ENCODE measurements at regions not wholly inside any gene's neighbourhood (a gene's known extent, or its start where the extent isn't known, plus 50 kb on each side); places are given as distances from the start of the nearest gene placed in this dataset.

- TF ChIP-seq POLR2A (IDR thresholded peaks at IDR 0.05; ENCODE audit: low read length) (no peak), GATA1 (IDR thresholded peaks at IDR 0.05; ENCODE audit: low read depth, low read length) (no peak)
These were observed 520.4 kb downstream of the SOX6 start for GRCh38 chr11:15835788-15836411.

Data from erythroblast (primary cell).